ENCODE measurements at regions not wholly inside any gene's neighbourhood (a gene's known extent, or its start where the extent isn't known, plus 50 kb on each side); places are given as distances from the start of the nearest gene placed in this dataset.

GRCh38 chrX:138287205-138287877 is 424.2 kb downstream of the FGF13 start:
- no peak for DNase-seq (ENCODE audit: low spot score)

GRCh38 chrX:138294951-138295350 is 416.6 kb downstream of the FGF13 start:
- no peak for DNase-seq (ENCODE audit: low spot score)

GRCh38 chrX:138298268-138298667 is 413.2 kb downstream of the FGF13 start:
- no peak for DNase-seq (ENCODE audit: low spot score)

GRCh38 chrX:138345801-138346200 is 365.7 kb downstream of the FGF13 start:
- DNase-seq (ENCODE audit: low spot score) = no peak

- no peak for DNase-seq (ENCODE audit: low spot score)
These were observed 362.2 kb downstream of the FGF13 start for GRCh38 chrX:138349351-138349750.

- no peak for DNase-seq (ENCODE audit: low spot score)
These were observed 332.6 kb downstream of the FGF13 start for GRCh38 chrX:138378876-138379275.

GRCh38 chrX:138408101-138408500 is 303.4 kb downstream of the FGF13 start:
- no peak for DNase-seq (ENCODE audit: low spot score)

GRCh38 chrX:138411048-138411447 is 300.5 kb downstream of the FGF13 start:
- DNase-seq (ENCODE audit: low spot score) = no peak

Data from left forelimb (tissue), 1 donor.